Mucosa of descending colon (tissue), 3 donors: ENCODE measurements at regions not wholly inside any gene's neighbourhood (a gene's known extent, or its start where the extent isn't known, plus 50 kb on each side); places are given as distances from the start of the nearest gene placed in this dataset.
A peak's percentile ranks its signal among the peaks of the same experiment; 100 is the strongest.

Experiments used
- ATAC-seq: fragments of 200-7000 bp; cut with Tn5 transposase; one replicate; pipeline ENCODE4 v1.9.1; 2020; ENCODE audit warnings: mild to moderate bottlenecking, moderate library complexity
- DNase-seq, 3 donors: peaks; one replicate each; pipeline ENCODE4 v3.0.0-alpha.2; 2020
- H3K36me3 ChIP-seq: fragments of 200-600 bp; one replicate; pipeline ENCODE4 v1.8.0; 2021; ENCODE audit warnings: low read depth, mild to moderate bottlenecking
- H3K4me1 ChIP-seq: fragments of 200-600 bp; one replicate; pipeline ENCODE4 v1.8.0; 2021; ENCODE audit warnings: low read depth, mild to moderate bottlenecking
- H3K4me3 ChIP-seq: fragments of 200-600 bp; one replicate; pipeline ENCODE4 v1.8.0; 2021; ENCODE audit warnings: mild to moderate bottlenecking
- H3K9me3 ChIP-seq: fragments of 200-600 bp; one replicate; pipeline ENCODE4 v1.8.0; 2021; ENCODE audit warnings: mild to moderate bottlenecking
- intact Hi-C, 2 donors: fragments of 100-400 bp; cut with DNase I in 1 of 2; cut with micrococcal nuclease in 1 of 2; formaldehyde crosslinking; loops; one replicate each; pipeline versions ENCODE4 v1.11.0 to v1.11.1; 2022; cut with DNase I, micrococcal nuclease
- TF ChIP-seq, protein P1 (sequence below): fragments of 200-600 bp; IDR thresholded peaks from one replicate; pipeline ENCODE4 v1.8.0; 2022; ENCODE audit warnings: antibody characterized with exemption, mild to moderate bottlenecking
- donor health status: DM: no; HTN: no; CAD: no; lungs with moderate emphysema.
- donor health status: DM: no; HTN: no; CAD: no.
- donor health status: DM: no; HTN: yes; CAD: no.

- intact Hi-C loops = no loop called here
- H3K9me3 ChIP-seq = no peaks in the 10 kb centered on the region
- no peak for ATAC-seq
- no peaks in the 10 kb centered on the region for H3K36me3 ChIP-seq
- peaks cover 12% of the 10 kb centered on the region for H3K4me1 ChIP-seq
- no peak overlapping the region for H3K4me3 ChIP-seq
- no peak for DNase-seq
- TF ChIP-seq, protein P1, sequence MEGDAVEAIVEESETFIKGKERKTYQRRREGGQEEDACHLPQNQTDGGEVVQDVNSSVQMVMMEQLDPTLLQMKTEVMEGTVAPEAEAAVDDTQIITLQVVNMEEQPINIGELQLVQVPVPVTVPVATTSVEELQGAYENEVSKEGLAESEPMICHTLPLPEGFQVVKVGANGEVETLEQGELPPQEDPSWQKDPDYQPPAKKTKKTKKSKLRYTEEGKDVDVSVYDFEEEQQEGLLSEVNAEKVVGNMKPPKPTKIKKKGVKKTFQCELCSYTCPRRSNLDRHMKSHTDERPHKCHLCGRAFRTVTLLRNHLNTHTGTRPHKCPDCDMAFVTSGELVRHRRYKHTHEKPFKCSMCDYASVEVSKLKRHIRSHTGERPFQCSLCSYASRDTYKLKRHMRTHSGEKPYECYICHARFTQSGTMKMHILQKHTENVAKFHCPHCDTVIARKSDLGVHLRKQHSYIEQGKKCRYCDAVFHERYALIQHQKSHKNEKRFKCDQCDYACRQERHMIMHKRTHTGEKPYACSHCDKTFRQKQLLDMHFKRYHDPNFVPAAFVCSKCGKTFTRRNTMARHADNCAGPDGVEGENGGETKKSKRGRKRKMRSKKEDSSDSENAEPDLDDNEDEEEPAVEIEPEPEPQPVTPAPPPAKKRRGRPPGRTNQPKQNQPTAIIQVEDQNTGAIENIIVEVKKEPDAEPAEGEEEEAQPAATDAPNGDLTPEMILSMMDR = no peak
These were observed 134.5 kb upstream of the ZNF804A start for GRCh38 chr2:184463866-184464248.

- intact Hi-C loops = no loop called here
- Histone ChIP-seq H3K4me3 (no peak overlapping the region), H3K4me1 (peaks cover 2% of the 10 kb centered on the region), H3K36me3 (no peaks in the 10 kb centered on the region), H3K9me3 (no peaks in the 10 kb centered on the region)
- no peak for ATAC-seq
- TF ChIP-seq, protein P1 = no peak
- DNase-seq = no peak
These were observed 129.5 kb upstream of the ZNF804A start for GRCh38 chr2:184468826-184469225.

- Histone ChIP-seq H3K4me3 (no peak overlapping the region), H3K9me3 (no peaks in the 10 kb centered on the region), H3K4me1 (no peaks in the 10 kb centered on the region), H3K36me3 (no peaks in the 10 kb centered on the region)
- peak in 1 of 3 donors; percentile 22 for DNase-seq
- ATAC-seq = peak; percentile 56
- TF ChIP-seq, protein P1 = no peak
- intact Hi-C loops = no loop called here
These were observed 125.8 kb upstream of the ZNF804A start for GRCh38 chr2:184472481-184472880.

DNA sequence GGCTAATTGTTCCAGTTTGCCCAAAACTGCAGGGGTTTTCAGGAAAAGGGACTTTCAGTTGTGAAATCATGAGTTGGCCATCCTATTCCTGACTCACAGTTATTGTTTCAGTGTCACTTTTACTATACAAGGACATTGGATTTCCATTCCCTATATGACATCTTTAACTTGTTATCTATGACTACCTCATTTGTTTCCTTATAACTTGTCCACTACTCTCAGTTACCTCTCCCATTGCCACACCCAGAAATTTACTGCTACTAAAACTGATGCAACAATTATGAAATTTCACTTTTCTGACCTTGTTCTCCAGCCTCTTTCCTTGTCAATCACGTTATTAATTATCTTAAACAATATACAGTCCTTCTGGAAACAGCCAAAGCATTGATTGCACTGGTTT is 116.5 kb upstream of the ZNF804A start:
- Histone ChIP-seq H3K9me3 (no peaks in the 10 kb centered on the region), H3K4me1 (no peaks in the 10 kb centered on the region), H3K36me3 (no peaks in the 10 kb centered on the region), H3K4me3 (no peak overlapping the region)
- ATAC-seq (peak; percentile 43), DNase-seq (no peak)
- intact Hi-C loops = no loop called here
- TF ChIP-seq, protein P1 = no peak

GRCh38 chr2:184498936-184499335 is 99.4 kb upstream of the ZNF804A start:
- H3K4me1 ChIP-seq = no peaks in the 10 kb centered on the region
- no peaks in the 10 kb centered on the region for H3K9me3 ChIP-seq
- no peak overlapping the region for H3K4me3 ChIP-seq
- H3K36me3 ChIP-seq = no peaks in the 10 kb centered on the region
- DNase-seq = no peak
- ATAC-seq = no peak
- intact Hi-C loops = no loop called here
- TF ChIP-seq, protein P1 = no peak

DNA sequence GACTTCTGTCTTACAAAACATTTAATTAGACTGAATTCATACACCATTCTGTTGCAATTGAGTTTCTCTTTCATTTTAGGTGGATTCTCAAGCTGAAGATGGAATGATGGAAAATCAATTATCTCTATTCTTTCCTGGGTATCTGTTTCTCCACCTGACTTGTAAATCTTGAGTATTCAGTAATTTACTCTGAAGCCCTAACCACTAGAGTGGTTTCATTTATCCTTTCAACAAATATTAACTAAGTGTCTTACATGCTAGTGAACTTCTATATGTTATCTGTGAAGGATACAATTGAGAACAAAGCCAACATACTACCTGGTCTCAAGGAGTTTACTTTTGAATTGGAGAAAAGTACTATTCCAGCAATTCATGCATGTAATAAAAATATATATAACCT is 94.1 kb upstream of the ZNF804A start:
- ATAC-seq = no peak
- no peaks in the 10 kb centered on the region for H3K9me3 ChIP-seq
- TF ChIP-seq, protein P1 = no peak
- no peak overlapping the region for H3K4me3 ChIP-seq
- no peaks in the 10 kb centered on the region for H3K36me3 ChIP-seq
- intact Hi-C loops = no loop called here
- H3K4me1 ChIP-seq = no peaks in the 10 kb centered on the region
- no peak for DNase-seq
